ENCODE measurements at regions not wholly inside any gene's neighbourhood (a gene's known extent, or its start where the extent isn't known, plus 50 kb on each side); places are given as distances from the start of the nearest gene placed in this dataset.
A peak's percentile ranks its signal among the peaks of the same experiment; 100 is the strongest.

- DNase-seq: no peak
Observed at GRCh38 chr6:85396159-85396808, 53.6 kb upstream of the NT5E start.

- no peak for DNase-seq
Observed at GRCh38 chr6:85395746-85396145, 54.1 kb upstream of the NT5E start.

GRCh38 chr6:85394853-85395538, 54.9 kb upstream of the NT5E start:
- no peak for DNase-seq

- no peak for DNase-seq
Observed at GRCh38 chr6:85394199-85394598, 55.7 kb upstream of the NT5E start.

GRCh38 chr6:85392379-85392778, 57.5 kb upstream of the NT5E start:
- DNase-seq: no peak

GRCh38 chr6:85390775-85391174, 59.1 kb upstream of the NT5E start:
- no peak for DNase-seq

GRCh38 chr6:85390105-85390728, 59.7 kb upstream of the NT5E start:
- no peak for DNase-seq

- no peak for DNase-seq
Observed at GRCh38 chr6:85389151-85389797, 60.6 kb upstream of the NT5E start.

GRCh38 chr6:85388531-85388930, 61.4 kb upstream of the NT5E start:
- DNase-seq: no peak

- DNase-seq: no peak
Observed at GRCh38 chr6:85385636-85386315, 64.1 kb upstream of the NT5E start.

GRCh38 chr6:85383042-85383441, 66.8 kb upstream of the NT5E start:
- no peak for DNase-seq

- no peak for DNase-seq
Observed at GRCh38 chr6:85382541-85382940, 67.3 kb upstream of the NT5E start.

GRCh38 chr6:85372915-85373270, 77.0 kb upstream of the NT5E start:
- no peak for DNase-seq

- DNase-seq: no peak
Observed at GRCh38 chr6:85372188-85372914, 77.5 kb upstream of the NT5E start.

- DNase-seq: no peak
Observed at GRCh38 chr6:85368631-85369030, 81.3 kb upstream of the NT5E start.

- DNase-seq: peak; percentile 23
Observed at GRCh38 chr6:85364344-85364743, 85.5 kb upstream of the NT5E start.

- no peak for DNase-seq
Observed at GRCh38 chr6:85363870-85364269, 86.0 kb upstream of the NT5E start.

- no peak for DNase-seq
Observed at GRCh38 chr6:85362652-85363310, 87.1 kb upstream of the NT5E start.

GRCh38 chr6:85361643-85362014, 88.3 kb upstream of the NT5E start:
- no peak for DNase-seq

GRCh38 chr6:85360794-85361642, 88.9 kb upstream of the NT5E start:
- DNase-seq: no peak

GRCh38 chr6:85357651-85358050, 92.2 kb upstream of the NT5E start:
- no peak for DNase-seq

Measured in activated CD4-positive, alpha-beta T cell treated with anti-CD3 and anti-CD28 coated beads, Interleukin-2, amount 50 U/mL, for 16 hours (primary cell).